ENCODE measurements at regions not wholly inside any gene's neighbourhood (a gene's known extent, or its start where the extent isn't known, plus 50 kb on each side); places are given as distances from the start of the nearest gene placed in this dataset.

DNA sequence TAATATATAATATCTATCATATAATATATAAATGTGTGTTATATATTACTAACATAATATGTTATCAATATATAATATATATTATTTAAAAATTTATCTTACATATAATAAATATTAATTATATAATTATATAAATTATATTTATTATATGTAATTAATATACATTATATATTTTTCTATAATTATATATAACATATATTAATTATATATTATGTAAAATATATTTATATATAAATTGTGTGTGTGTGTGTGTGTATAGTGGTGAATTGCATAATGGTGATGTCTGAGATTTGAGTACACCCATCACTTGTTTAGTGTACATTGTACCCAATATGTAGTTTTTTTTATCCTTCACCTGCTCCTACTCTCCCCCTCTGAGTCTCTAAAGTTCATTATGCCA lies 205.9 kb upstream of the KCNG1 start:
- Histone ChIP-seq H3K9ac (ENCODE audit: control insufficient read depth, extremely low read depth, insufficient read depth, low read length) (no peak overlapping the region), H3K27ac (ENCODE audit: control insufficient read depth, insufficient read depth, low read length) (no peak overlapping the region), H3K4me3 (ENCODE audit: control insufficient read depth in 2 of 3, extremely low read depth in 1 of 3, insufficient read depth in 2 of 3, low read depth in 1 of 3, low read length in 3 of 3) (no peak overlapping the region), H3K4me2 (ENCODE audit: control insufficient read depth, extremely low read depth, insufficient read depth, low read depth, low read length) (no peak overlapping the region), H3K36me3 (ENCODE audit: control insufficient read depth in 2 of 2, extremely low read depth in 1 of 2, insufficient read depth in 2 of 2, low read length in 2 of 2) (no peaks in the 10 kb centered on the region), H3K4me1 (ENCODE audit: control insufficient read depth, extremely low read depth, insufficient read depth, low read length) (peaks cover 6% of the 10 kb centered on the region), H3K9me1 (ENCODE audit: control insufficient read depth, extremely low read depth, insufficient read depth, low read length) (no peaks in the 10 kb centered on the region), H3K27me3 (ENCODE audit: control insufficient read depth, extremely low read depth, insufficient read depth, low read length) (peaks cover 11% of the 10 kb centered on the region), H4K20me1 (ENCODE audit: control insufficient read depth, extremely low read depth, insufficient read depth, low read length) (no peaks in the 10 kb centered on the region), H3K9me3 (ENCODE audit: control insufficient read depth, low read depth, low read length) (no peaks in the 10 kb centered on the region), H3K79me2 (ENCODE audit: control insufficient read depth, insufficient read depth, low read length) (no peaks in the 10 kb centered on the region), H2AFZ (ENCODE audit: control insufficient read depth, low read length) (no peak overlapping the region)
- FAIRE-seq, result no peak
- TF ChIP-seq CTCF (optimal IDR thresholded peaks at IDR 0.05 in 1 of 3, IDR thresholded peaks at IDR 0.05 in 1 of 3, conservative IDR thresholded peaks at IDR 0.05 in 1 of 3; ENCODE audit: extremely low read depth in 1 of 3, insufficient read depth in 2 of 3, low read length in 3 of 3), result no peak
- TF ChIP-seq EZH2 (IDR thresholded peaks at IDR 0.05; ENCODE audit: low read length), result no peak
- dilution Hi-C loops (cut with MboI; ENCODE audit: extremely low pct_ligation_motif_present, low sequenced_read_pairs), result no loop called here
- DNase-seq (ENCODE audit: low read depth, low spot score), result no peak

GRCh38 chr20:51227744-51228143 lies 204.8 kb upstream of the KCNG1 start:
- no peak overlapping the region for H3K4me2 ChIP-seq (ENCODE audit: control insufficient read depth, extremely low read depth, insufficient read depth, low read depth, low read length)
- no peaks in the 10 kb centered on the region for H3K36me3 ChIP-seq (ENCODE audit: control insufficient read depth in 2 of 2, extremely low read depth in 1 of 2, insufficient read depth in 2 of 2, low read length in 2 of 2)
- H3K79me2 ChIP-seq (ENCODE audit: control insufficient read depth, insufficient read depth, low read length), result no peaks in the 10 kb centered on the region
- peaks cover 11% of the 10 kb centered on the region for H3K27me3 ChIP-seq (ENCODE audit: control insufficient read depth, extremely low read depth, insufficient read depth, low read length)
- TF ChIP-seq EZH2 (IDR thresholded peaks at IDR 0.05; ENCODE audit: low read length), result no peak
- TF ChIP-seq CTCF (optimal IDR thresholded peaks at IDR 0.05 in 1 of 3, IDR thresholded peaks at IDR 0.05 in 1 of 3, conservative IDR thresholded peaks at IDR 0.05 in 1 of 3; ENCODE audit: extremely low read depth in 1 of 3, insufficient read depth in 2 of 3, low read length in 3 of 3), result no peak
- H3K9me1 ChIP-seq (ENCODE audit: control insufficient read depth, extremely low read depth, insufficient read depth, low read length), result no peaks in the 10 kb centered on the region
- no peak overlapping the region for H3K27ac ChIP-seq (ENCODE audit: control insufficient read depth, insufficient read depth, low read length)
- H3K4me3 ChIP-seq (ENCODE audit: control insufficient read depth in 2 of 3, extremely low read depth in 1 of 3, insufficient read depth in 2 of 3, low read depth in 1 of 3, low read length in 3 of 3), result no peak overlapping the region
- DNase-seq (ENCODE audit: low read depth, low spot score) (no peak), FAIRE-seq (no peak)
- H4K20me1 ChIP-seq (ENCODE audit: control insufficient read depth, extremely low read depth, insufficient read depth, low read length), result no peaks in the 10 kb centered on the region
- peaks cover 6% of the 10 kb centered on the region for H3K4me1 ChIP-seq (ENCODE audit: control insufficient read depth, extremely low read depth, insufficient read depth, low read length)
- no peak overlapping the region for H2AFZ ChIP-seq (ENCODE audit: control insufficient read depth, low read length)
- H3K9ac ChIP-seq (ENCODE audit: control insufficient read depth, extremely low read depth, insufficient read depth, low read length), result no peak overlapping the region
- no peaks in the 10 kb centered on the region for H3K9me3 ChIP-seq (ENCODE audit: control insufficient read depth, low read depth, low read length)
- dilution Hi-C loops (cut with MboI; ENCODE audit: extremely low pct_ligation_motif_present, low sequenced_read_pairs), result no loop called here
